Lung microvascular endothelial cell (primary cell): ENCODE measurements at regions not wholly inside any gene's neighbourhood (a gene's known extent, or its start where the extent isn't known, plus 50 kb on each side); places are given as distances from the start of the nearest gene placed in this dataset.
A peak's percentile ranks its signal among the peaks of the same experiment; 100 is the strongest.
"Not testable (repeated sequence)": the region's sequence is repeated elsewhere in the genome, so short reads cannot be mapped to it uniquely, and the experiment has no call there.

ENCODE experiments used
- DNase-seq, 2 donors: peaks; one replicate each; pipeline versions ENCODE4 v3.0.0 to v3.0.0-alpha.2; 2010; ENCODE audit warnings: low read depth in 2 of 2

DNA sequence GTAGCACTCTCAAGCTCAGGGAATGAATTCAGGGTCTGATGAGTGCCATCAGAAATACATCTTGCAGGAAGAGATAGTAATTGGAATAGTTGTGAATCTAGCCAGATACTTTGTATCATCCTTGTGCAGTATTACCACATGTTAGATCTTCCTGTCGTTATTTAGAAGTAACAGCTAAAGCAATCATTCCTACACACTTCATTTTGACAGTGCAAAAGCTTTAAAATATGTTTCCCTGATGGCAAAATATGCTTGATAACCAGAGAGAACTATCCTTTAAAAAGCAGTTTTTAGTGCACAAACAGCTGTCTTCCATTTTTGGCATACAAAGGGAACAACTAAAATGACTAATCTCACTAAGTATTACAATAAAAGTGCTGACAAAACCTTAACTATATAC, 149.5 kb upstream of the SLC38A2 start:
- DNase-seq, result no peak

DNA sequence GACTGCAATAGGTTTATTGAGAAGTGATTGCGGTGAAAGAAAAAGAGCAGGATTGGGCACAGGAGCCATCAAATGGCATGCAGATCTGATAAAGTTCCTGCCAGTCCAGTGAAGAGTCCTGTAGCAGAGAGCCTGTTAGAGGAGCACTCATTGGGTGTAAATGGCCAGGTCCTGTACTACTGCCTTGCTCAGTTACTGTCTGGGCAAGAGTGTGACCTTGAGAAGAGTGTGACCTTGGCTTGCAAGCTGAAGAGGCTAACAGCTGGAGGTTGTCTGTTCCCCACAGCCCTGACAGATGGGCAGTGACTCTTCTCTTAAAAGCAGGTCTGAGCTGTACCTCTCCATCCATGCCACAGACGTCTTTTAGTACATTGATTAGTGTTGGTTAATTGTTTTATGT, 148.6 kb upstream of the SLC38A2 start:
- DNase-seq, result no peak

DNA sequence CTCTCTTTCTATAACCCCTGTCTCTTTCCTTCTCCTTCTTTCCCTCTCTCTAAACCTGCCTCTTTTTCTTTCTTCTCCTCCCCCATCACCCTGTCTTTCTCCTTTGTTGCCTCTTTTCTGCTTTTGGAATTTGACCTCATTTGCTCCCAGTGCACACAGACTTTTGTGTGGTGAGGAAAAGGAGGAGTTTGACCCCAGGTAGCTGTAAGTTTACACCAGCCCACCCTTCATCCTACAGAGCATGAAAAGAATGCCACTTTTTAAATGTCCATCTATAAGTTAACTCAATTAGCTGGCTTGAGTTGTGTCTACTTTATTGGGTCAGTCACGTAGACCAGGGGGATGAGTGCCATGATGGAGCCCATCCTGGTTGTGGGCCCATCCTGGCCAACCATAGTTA, 146.8 kb upstream of the SLC38A2 start:
- DNase-seq, result no peak

DNA sequence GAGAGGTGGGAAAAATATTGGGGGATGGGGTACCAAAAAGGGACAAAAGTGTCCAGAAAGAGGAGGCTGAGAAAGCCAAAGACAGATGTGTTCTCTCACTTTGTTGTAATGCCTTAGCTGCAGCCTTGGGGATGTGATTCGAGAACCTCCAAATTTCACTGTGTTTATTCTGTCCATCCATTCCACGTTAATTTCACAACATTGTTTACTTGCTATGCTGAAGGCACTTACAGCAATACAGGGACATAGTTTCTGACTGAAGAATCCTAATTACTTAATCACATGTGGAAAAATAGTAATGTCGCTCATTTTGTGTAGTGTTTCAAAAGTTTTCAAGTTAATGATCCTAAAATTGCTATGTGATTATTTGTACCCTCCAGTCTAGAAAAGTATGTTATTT, 146.2 kb upstream of the SLC38A2 start:
- DNase-seq, result no peak

DNA sequence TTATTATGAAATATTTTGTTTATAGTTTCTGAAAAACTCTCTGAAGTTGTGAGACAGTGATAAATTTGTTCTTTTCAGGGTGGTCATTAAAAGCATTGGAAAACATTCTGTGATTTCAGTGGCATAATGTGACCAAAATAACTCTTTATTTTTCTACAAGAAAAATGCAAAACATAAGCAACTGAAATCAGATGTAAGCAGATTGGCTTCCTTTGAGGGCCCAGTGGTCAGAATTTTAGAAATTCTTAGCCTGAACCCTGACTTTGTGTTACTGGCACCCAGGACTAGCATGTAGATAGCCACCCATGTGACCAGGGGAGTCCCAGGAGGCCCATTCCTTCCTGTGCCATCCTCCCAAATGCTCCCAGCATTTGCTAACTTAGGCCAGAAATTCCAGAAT, 145.6 kb upstream of the SLC38A2 start:
- DNase-seq, result no peak

DNA sequence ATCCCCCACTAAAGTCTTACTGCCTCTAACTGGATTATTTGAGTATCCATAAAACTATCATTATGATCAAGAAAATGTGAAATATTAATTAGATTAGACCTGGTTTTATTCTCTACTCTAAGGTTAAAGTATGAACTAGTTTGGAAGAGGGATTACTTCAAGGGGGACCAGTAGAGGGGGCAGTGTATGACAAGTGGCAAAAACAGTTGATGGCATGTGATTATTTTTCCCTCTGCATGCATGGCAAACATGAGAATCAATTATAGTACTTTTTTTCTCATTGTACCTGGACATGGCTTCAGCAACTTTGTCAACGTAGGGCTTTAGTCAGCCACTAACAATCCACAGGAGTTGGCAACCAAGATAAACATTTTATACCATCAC, 145.0 kb upstream of the SLC38A2 start:
- no peak for DNase-seq

DNA sequence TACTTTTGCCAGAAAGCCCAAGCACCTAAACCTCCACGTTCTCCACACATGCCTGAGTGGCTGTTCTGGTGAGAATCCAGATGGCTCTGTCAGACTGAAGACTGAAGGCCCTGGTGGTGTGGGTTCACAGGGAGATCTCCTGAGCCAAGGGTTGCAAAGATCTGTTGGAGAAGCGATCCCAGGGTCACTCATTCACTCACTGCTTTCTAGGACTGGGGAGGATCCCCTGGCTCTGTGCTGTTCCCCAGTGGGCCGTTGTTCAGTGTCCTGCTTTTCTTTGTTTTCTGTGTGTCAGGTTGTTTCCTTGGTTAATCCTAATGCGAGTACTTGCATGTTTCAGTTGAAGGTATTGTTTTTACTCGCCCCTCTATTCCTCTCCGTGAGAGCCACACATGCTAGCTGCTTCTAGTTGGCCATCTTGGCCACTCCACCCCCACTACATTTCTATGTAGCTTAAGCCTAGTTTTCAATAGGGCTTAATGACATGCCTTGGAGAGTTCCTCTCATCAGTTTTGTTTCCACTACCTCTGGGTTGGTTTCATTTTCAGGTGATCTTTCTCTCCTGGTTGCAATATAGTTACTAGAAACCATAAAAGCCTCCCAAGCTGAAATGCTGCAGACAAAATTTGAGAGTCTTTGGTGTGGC, 144.5 kb upstream of the SLC38A2 start:
- no peak for DNase-seq

DNA sequence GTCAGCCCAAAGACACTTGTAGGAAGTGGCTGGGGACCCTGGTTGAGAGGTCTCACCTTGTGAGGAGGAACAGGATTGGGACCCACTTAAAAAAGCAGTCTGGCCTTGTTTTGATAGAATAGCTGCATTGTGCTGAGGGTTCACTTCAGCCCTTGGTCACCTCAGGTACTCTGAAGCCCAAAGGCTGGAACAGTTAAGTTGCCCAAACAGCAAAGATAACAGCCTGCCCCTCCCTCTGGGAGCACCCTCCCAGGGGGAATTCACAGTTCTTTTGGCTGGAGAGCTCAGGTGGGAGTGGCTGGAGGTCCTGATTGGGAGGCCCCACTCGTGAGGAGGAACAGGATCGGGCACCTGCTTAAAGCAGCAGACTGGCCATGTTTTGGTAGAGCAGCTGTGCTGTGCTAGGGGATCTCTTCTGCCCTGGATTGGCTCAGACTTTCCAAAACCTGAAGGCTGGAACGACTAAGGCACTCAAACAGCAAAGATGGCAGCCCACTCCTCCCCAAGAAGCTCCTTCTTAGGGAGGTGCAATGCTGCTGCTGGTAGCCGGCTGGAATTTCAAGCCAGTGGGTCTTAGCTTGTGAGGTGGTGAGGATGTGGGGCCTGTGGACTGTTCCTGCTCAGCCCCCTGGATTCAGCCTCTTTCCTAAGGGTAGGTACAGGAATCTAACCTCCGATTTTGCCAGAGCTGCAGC, 143.8 kb upstream of the SLC38A2 start:
- no peak for DNase-seq

DNA sequence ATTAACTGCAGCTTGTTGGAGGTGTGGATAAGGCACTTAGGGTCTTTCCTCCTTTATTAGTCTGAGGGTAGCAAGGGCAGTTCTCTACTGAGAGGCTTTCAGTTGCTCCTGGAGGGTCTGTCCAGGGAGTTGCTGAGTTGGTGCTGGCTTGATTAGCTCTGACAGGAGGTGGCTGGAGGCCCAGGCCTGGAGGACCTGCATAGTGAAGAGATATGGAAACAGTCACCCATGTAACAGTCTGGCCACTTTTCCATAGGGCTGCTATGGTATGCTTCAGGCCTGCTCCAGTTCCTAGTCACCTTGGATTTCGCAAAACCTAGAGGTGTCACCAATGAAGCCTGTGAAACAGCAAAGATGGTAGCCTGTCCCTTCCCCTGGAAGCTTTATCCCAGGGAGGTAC, 143.3 kb upstream of the SLC38A2 start:
- no peak for DNase-seq

DNA sequence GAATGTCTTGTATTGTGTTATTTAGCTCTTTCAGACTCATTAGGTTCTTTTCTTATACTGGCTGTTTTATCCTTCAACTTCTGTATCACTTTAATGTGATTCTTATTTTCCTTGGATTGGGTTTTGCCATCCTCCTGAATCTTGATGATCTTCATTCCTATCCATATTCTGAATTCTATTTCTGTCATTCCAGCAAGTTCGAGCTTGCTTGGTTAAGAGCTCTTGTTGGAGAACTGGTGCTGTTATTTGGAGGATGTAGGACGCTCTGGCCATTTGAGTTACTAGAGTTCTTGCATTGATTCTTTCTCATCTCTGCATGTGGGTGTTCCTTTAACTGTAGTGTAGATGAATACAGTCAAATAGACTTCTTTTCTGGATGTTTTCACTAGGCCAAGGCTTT, 142.3 kb upstream of the SLC38A2 start:
- DNase-seq, result no peak

DNA sequence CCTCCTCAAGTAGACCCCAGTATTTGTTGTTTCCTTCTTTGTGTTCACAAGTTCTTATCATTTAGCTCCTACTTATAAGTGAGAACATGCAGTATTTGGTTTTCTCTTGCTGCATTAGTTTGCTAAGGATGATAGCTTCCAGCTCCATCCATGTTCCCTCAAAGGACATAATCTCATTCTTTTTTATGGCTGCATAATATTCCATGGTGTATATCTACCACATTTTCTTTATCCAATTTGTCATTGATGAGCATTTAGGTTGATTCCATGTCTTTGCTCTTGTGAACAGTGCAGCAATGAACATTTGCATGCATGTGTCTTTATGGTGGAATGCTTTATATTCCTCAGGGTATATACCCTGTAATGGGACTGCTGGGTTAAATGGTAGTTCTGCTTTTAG, 137.7 kb upstream of the SLC38A2 start:
- not testable (repeated sequence) for DNase-seq

DNA sequence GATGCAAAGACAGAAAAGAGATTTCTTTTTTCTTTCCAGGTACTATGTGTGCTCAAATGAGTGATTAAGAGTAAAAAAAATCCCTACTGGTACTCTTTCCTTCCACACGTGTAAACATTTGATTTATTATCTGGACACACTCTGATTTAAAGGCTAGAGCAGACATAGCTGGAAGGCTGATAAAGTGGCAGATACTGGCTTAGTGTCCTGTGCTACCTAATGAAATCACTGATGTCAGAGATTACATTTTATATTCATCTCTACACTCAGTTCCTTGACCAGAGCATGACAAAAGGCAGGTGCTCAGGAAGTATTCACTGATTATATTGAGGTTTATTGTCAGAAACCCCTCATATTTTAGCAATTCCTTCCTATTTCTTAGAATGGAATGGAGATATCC, 136.6 kb upstream of the SLC38A2 start:
- no peak for DNase-seq

DNA sequence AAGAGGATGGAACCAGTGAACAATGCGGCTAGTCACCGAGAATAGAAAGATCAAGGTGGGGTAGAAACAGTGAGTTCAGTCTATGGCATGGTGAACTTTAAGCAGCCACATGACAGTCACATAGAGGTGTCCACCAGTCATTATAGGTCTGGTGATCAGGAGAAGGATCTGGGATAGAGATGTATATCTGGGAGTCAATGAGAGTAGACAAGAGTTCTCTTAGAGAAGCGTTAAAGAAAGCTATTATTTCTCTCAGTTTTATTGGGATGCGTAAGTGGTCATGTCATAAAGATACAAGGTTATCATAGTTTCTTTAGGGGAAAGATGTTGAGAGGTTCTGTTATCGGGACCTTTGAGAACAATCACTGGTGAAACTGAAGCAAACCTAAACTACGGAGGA, 136.1 kb upstream of the SLC38A2 start:
- DNase-seq, result no peak

DNA sequence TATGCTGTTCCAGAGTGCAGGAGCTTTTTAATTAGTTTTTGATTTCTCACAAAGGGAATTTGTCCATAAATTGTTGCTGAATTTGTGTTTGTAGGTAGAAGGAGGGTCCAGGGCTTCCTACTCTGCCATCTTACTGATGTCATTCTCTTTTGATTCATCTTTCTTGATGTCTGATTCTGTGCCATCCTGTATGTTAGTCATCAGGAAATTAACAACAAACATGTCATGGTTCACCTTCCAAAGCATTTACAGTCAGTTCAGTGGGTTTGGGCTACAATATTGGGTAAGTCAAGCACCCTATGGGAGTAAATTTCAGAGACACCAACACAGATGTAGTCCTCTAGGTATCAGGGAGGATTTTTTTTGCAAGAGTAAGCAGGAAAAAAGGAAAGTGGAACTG, 135.2 kb upstream of the SLC38A2 start:
- peak in 1 of 2 donors; percentile 39 for DNase-seq

DNA sequence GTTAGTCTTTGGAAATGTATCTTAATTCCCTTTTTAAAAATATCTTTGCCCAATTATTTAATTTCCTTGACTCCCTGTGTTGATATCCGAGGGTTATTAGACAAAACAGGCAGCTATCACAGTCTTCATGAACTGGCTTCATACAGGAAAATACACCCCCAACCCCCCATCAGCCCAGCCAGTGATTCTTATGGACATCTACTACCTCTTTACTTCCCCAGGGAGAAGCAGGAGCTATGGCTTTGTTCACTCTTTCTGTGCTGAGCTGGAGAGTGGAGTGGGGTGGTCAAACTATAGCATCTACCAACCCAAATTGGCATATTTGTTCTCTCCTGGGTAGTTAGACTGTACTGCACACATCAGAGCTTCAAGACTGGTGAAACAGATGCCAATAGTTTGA, 134.4 kb upstream of the SLC38A2 start:
- no peak for DNase-seq

DNA sequence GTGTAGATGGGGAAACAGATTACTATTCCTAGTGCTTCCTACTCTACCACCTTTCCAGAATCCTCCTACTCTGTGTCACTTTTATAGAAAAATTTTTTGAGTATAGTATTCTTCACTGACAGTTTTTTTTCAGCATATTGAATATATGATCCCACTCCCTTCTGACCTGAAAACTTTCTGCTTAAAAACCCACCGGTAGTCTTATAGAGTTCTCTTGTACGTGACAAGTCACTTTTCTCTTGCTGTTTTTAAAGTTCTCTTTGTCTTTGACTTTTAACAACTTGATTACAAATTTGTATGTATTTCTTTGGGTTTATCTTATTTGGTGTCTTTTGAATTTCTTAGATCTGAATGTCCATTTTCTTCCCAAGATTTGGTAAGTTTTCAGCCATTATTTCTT, 133.6 kb upstream of the SLC38A2 start:
- no peak for DNase-seq

DNA sequence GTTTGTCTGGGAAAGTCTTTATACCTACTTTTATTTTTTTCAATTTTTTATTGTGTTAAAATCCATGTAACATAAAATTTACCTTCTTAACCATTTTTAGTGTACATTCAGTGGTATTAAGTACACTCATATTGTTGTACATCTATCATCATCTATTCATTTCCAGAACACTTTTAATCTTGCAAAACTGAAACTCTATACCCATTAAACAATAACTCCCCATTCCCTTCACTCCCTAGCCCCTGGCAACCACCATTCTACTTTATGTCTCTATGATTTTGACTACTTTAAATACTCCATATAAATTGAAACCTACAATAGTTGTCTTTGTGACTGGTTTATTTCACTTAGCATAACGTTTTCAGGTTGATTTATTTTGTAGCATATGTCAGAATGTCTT, 131.9 kb upstream of the SLC38A2 start:
- DNase-seq, result no peak

DNA sequence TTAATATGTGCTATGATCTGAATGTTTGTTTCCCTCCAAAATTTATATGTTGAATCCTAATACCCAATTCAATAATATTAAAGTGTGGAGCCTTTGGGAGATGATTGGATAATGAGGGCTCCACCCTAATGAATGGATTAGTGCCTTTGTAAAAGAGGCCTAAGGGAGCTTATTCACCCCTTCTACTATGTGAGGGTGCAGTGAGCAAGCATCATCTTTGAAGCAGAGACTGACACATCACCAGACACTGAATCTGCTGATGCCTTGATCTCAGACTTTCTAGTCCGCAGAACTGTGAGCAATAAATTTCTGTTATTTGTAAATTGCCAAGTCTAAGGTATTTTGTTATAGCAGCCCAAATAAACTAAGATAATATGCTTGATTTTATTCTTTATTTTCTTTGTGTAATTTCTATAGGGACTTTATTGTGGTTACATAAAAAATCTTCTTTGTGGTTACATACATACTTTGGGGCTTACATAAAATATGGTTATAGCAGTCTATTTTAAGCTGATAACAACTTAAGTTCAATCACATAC, 131.1 kb upstream of the SLC38A2 start:
- DNase-seq, result no peak

DNA sequence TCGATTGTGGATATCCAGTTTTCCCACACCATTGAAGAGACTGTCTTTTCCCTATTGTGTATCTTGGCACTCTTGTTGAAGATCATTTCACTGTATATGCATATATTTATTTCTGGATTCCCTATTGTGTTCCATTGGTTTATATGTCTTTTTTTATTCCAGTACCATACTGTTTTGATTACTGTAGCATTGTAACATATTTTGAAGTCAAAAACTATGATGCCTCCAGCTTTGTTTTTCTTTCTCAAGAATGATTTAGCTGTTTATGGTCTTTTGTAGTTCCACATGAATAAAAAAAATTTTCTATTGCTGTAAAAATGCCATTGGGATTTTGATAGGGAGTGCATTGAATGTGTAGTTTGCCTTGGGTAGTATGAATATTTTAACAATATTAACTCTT, 128.1 kb upstream of the SLC38A2 start:
- DNase-seq, result no peak

DNA sequence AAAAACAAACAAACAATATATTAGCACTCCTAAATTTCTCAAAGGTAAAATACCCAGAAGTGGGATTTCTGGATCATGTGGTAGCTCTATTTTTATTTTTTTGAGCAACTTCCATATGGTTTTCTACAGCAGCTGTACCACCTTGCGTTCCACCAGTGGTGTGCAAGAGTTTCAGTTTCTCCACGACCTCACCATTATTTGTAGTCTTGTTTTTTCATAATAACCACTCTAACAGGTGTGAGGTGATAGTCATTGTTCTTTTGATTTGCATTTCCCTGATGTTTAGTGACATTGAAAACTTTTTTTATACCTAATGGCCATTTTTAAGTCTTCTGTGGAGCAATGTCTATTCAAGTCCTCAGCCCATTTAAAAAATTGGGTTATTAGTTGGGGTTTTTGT, 127.3 kb upstream of the SLC38A2 start:
- no peak for DNase-seq

DNA sequence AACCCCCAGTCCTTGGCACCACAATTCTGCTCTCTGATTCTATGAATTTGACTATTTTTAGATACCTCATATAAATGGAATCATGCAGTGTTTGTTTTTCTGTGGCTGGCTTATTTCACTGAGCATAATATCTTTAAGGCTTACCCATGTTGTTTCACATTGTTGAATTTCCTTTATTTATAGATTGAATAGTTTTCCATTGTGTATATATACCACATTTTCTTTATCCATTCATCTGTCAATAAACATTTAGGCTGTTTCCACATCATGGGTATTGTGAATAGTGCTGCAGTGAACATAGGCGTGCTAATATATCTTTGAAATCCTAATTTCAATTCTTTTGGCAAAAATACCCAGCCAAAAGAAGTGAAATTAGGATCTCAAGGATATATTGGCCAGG, 126.7 kb upstream of the SLC38A2 start:
- no peak for DNase-seq

DNA sequence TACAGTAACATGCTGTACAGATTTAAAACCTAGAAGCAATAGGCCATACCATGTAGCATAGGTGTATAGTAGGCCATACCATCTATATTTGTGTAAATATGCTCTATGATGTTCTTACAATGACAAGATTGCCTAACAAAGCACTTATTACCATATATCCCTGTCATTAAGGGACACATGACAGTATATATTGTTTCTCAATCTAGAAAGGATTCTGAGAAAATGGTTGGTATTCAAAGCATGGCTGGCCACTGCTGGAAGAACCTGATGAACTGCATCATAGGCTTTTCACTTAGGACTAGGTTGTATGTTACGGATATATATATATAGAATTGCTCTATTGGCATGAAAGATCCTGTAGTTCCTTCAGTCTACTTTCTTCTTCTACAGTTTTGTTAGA, 125.2 kb upstream of the SLC38A2 start:
- DNase-seq, result no peak

DNA sequence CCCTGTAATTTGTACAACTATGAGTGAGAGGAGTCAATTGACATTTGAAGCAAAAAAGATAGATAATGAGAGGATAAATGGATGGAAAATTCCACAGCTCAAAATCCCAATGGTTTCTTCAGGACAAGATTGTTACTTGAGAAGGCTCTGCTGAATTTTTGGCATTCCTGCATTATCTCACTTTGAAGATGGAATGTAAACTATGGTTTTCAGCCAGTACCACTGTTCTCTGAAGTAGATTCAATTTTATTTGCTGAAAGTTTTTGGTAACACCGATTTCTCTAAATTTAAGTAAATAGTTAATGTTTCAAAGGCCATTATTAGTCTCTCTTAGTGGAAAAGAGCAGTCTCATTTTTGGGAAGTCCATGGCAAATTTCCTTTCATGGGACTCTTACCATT, 121.9 kb upstream of the SLC38A2 start:
- DNase-seq, result peak in 1 of 2 donors; percentile 50

DNA sequence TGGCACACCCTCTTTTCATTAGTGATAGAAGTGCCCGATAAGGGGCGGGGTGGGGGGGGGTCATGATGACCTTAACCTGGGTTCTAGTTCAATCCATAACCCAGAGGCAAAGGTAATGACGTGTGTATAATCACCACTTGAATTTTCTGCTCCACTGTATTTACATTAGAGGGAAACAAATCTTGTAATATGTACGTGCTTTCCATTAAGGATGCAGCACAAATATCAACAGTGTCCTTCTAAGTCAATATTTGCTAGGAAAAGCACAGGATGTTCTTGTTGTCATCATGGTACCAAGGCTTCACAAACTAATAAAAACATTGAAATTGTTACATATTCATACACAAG, 121.2 kb upstream of the SLC38A2 start:
- no peak for DNase-seq
